Limb (tissue), 2 donors: ENCODE measurements at regions not wholly inside any gene's neighbourhood (a gene's known extent, or its start where the extent isn't known, plus 50 kb on each side); places are given as distances from the start of the nearest gene placed in this dataset.

ENCODE experiments used
- DNase-seq, 2 donors: peaks; one replicate each; pipeline ENCODE4 v3.0.0-alpha.2; 2016; ENCODE audit errors: extremely low spot score in 2 of 2

GRCh38 chrY:19055232-19056137 is 281.9 kb upstream of the HSFY2 start:
- DNase-seq = no peak

DNA sequence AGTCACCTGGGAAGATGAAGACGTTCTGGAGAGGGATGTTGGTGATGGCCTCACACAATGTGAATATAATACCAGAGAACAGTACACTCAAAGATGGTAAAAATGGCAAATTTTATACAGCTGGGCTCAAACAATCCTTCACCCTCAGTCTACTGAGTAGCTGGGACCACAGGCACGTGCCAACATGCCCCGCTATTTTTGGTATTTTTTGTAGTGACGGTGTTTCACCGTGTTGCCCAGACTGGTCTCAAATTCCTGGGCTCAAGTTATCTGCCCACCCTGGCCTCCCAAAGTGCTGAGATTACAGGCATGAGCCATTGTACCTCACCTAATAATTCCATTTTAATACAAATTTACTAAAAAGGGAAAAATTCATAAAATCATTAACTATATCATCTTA is 280.3 kb upstream of the HSFY2 start:
- no peak for DNase-seq

GRCh38 chrY:19051021-19051420 is 277.5 kb upstream of the HSFY2 start:
- no peak for DNase-seq

GRCh38 chrY:19042984-19043442 is 269.5 kb upstream of the HSFY2 start:
- no peak for DNase-seq

- no peak for DNase-seq
These were observed 268.9 kb upstream of the HSFY2 start for GRCh38 chrY:19042306-19042958.

GRCh38 chrY:19026631-19027030 is 253.1 kb upstream of the HSFY2 start:
- no peak for DNase-seq

GRCh38 chrY:19023934-19024333 is 250.4 kb upstream of the HSFY2 start:
- DNase-seq = no peak

- no peak for DNase-seq
These were observed 246.7 kb upstream of the HSFY2 start for GRCh38 chrY:19020193-19020592.

DNA sequence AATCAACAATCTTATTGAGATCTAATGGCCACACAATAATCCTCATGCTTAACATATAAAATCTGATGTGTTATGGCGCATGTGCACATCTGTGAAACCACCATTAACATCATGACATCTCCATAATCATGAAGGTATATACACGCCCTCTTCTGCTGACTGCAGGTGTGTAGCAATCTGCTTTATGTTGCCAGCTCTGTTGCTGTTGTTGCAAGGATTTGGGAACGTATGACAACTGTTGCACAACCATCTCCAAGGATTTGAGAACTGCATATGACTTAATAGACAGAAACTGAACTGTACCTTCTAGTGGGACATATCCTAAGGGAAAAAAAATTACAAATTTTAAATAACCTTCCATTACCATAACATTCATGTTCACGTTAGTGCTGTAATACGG is 243.5 kb upstream of the HSFY2 start:
- DNase-seq = no peak

- DNase-seq = no peak
These were observed 242.3 kb upstream of the HSFY2 start for GRCh38 chrY:19015854-19016253.

- no peak for DNase-seq
These were observed 241.7 kb upstream of the HSFY2 start for GRCh38 chrY:19015213-19015612.

- DNase-seq = no peak
These were observed 239.4 kb upstream of the HSFY2 start for GRCh38 chrY:19012985-19013384.

DNA sequence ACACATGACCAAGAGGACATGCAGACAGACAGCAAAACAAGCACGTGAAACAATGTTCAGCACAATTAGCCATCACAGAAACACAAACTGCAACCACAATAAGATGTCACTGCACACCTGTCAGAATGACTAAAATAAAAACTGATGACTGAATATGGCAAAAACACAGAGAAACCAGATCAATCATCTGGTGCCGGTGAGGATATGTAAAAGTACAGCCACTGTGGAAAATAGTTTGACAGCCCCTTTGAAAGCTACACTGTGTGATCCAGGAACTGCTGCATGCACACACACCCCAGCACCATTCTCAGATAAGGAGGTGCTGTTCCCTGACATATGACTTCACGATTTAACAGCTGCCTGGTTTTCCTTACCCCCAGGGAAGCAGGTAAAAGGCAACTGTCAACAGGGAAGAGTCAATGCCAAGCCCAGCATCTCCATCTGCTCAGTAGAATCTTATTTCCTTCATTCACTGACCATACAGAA is 238.1 kb upstream of the HSFY2 start:
- DNase-seq = no peak

- DNase-seq = no peak
These were observed 232.7 kb upstream of the HSFY2 start for GRCh38 chrY:19006234-19006633.

DNA sequence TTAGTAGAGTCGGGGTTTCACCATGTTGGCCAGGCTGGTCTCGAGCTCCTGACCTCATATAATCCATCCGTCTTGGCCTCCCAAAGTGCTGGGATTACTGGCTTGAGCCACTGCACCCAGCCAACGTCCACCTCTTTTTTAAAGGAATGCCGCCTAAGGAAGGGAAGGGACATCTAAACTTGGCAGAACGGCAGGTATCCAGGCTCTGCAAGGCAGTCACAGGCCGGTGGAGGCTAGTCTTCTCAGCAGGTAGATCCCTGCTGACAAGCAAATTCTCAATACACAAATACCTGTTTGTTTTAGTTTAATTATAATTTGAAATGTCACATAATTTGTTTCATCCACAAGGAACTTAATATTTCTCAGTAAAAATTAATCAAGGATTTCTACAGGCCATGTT is 232.0 kb upstream of the HSFY2 start:
- DNase-seq = no peak

DNA sequence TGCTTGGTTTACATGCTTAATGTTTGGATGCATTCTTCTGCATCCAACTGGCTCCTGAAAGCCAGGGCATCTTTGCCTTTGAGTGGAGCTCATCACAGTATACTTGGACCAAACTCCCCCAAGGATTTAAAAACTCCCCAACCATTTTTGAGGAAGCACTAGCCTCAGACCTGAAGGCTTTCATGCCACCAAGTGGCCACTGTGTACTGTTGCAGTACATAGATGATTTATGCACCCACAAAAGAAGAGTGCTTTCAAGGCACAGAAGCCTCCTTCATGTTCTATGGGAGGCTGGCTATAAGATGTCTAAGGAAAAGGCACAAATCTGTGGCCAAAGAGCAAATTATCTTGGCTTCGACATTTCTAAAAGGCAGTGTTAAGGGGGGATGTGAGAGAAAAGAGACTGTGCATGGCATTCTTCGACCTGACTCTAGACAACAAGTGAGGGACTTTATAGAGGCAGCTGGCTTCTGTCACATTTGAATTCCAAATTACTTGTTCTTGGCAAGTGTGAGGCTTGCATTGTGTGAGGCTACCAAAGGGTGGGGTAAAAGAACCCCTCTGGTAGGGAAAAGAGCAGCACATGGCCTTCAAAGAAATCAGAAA is 224.2 kb upstream of the HSFY2 start:
- DNase-seq = no peak

- DNase-seq = no peak
These were observed 219.9 kb upstream of the HSFY2 start for GRCh38 chrY:18993480-18993879.

DNA sequence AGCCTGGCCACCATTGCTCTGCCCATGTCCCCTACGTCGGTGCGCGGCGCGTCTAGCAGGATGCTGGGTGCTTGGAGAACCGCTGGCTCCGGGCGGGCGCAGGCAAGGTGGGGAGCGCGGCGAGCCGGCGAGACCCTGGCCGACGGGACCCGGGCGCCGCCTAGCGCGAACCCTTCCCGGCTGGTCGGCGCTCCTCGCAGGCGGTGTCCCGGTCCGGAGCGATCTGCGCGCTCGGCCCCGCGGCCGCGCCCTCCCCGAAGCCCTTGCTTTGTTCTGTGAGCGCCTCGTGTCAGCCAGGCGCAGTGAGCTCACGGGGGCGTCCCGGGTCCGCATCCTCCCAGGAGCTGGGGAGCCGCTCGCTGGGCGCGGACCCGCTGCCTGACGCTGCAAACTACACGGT is 219.1 kb upstream of the HSFY2 start:
- DNase-seq = peak in 1 of 2 donors; percentile 18

DNA sequence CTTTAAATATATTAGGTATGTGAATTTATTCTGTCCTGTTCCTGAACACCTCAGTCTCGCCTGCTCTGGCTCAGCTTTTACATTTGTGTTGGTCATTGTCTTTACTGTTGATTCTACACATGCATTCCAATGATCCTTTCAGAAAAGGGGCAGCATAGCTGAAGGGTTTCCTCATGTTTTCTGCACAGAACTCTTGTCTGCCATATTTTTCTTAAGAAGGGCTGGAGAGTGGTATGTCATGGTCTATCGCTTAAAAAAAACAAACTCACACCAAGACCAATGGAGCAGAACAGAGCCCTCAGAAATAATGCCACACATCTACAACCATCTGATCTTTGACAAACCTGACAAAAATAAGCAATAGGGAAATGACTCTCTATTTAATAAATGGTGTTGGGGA is 215.8 kb upstream of the HSFY2 start:
- no peak for DNase-seq

- DNase-seq = no peak
These were observed 192.5 kb upstream of the HSFY2 start for GRCh38 chrY:18966001-18966400.

DNA sequence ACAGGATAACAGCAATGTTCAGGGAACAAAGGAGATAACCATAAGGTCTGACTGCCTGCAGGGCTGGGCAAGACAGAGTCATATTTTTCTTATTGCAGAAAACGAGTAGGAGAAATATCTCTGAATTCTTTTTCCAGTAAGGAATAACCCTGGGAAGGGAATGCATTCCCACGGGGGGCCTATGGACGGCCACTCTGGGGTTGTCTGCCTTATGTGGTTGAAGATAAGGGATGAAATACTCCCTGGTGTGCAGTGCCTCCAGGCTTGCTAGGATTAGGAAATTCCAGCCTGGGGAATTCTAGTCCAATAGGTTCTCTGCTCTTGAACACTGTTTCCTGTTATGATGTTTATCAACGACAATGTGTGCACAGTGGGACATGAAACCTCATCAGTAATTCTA is 185.3 kb upstream of the HSFY2 start:
- DNase-seq = no peak
